AG04449 (cell line): ENCODE measurements at regions not wholly inside any gene's neighbourhood (a gene's known extent, or its start where the extent isn't known, plus 50 kb on each side); places are given as distances from the start of the nearest gene placed in this dataset.

Source experiments
- CTCF ChIA-PET: fragments of 350-600 bp; formaldehyde crosslinking; extraction: SDS; loops from one replicate; lab custom pipeline; 2021; ENCODE audit warnings: antibody characterized with exemption; lab: Yijun Ruan, JAX
- POLR2A ChIA-PET: fragments of 400-600, 350-600 bp; formaldehyde crosslinking; extraction: SDS; loops from one replicate; lab custom pipeline; 2020; ENCODE audit warnings: antibody characterized with exemption, inconsistent platforms; lab: Yijun Ruan, JAX
- DNase-seq: peaks from one replicate; pipeline ENCODE4 v3.0.0-alpha.2; 2010; ENCODE audit warnings: low read depth, low spot score
- H3K4me3 ChIP-seq: 2 replicates; pipeline ENCODE4 v1.5.1; 2011; ENCODE audit warnings: low read depth, mild to moderate bottlenecking, control low read depth, low read length
- CTCF ChIP-seq: IDR thresholded peaks from one replicate; pipeline ENCODE4 v1.5.1; 2011; ENCODE audit warnings: mild to moderate bottlenecking, moderate library complexity, low read length, control low read depth, inconsistent platforms; ENCODE audit not compliant: insufficient read depth; ENCODE audit errors: missing control alignments

- POLR2A ChIA-PET: no interaction called here
These were observed 622.1 kb upstream of the ARGLU1 start for GRCh38 chr13:107190065-107190464.

GRCh38 chr13:107185889-107186288, 618.0 kb upstream of the ARGLU1 start:
- TF ChIP-seq CTCF: no peak
- ChIA-PET POLR2A (no interaction called here), CTCF (no interaction called here)
- no peak overlapping the region for H3K4me3 ChIP-seq
- DNase-seq: no peak

More at GRCh38 chr13:107190065-107190464, 622.1 kb upstream of the ARGLU1 start:
- CTCF ChIA-PET: no interaction called here
- no peak for DNase-seq
- TF ChIP-seq CTCF: no peak
- H3K4me3 ChIP-seq: no peak overlapping the region

GRCh38 chr13:107170270-107170931, 602.5 kb upstream of the ARGLU1 start:
- TF ChIP-seq CTCF: no peak
- CTCF ChIA-PET: no interaction called here
- H3K4me3 ChIP-seq: no peak overlapping the region
- POLR2A ChIA-PET: no interaction called here
- DNase-seq: no peak

GRCh38 chr13:107157271-107157670, 589.3 kb upstream of the ARGLU1 start:
- DNase-seq: no peak
- ChIA-PET CTCF (no interaction called here), POLR2A (no interaction called here)
- H3K4me3 ChIP-seq: no peak overlapping the region
- TF ChIP-seq CTCF: no peak

GRCh38 chr13:107144432-107144831, 576.5 kb upstream of the ARGLU1 start:
- no peak for TF ChIP-seq CTCF
- POLR2A ChIA-PET: no interaction called here
- no peak overlapping the region for H3K4me3 ChIP-seq

GRCh38 chr13:107141767-107142166, 573.8 kb upstream of the ARGLU1 start:
- H3K4me3 ChIP-seq: no peak overlapping the region
- DNase-seq: no peak
- ChIA-PET POLR2A (no interaction called here), CTCF (no interaction called here)
- TF ChIP-seq CTCF: no peak

More at GRCh38 chr13:107144432-107144831, 576.5 kb upstream of the ARGLU1 start:
- no peak for DNase-seq
- CTCF ChIA-PET: interaction anchor here (1.2 kb wide), 1 partner anchor 586 kb away, joined by 3 read pairs; no protein-coding TSS in a partner anchor
